ENCODE measurements at regions not wholly inside any gene's neighbourhood (a gene's known extent, or its start where the extent isn't known, plus 50 kb on each side); places are given as distances from the start of the nearest gene placed in this dataset.

DNA sequence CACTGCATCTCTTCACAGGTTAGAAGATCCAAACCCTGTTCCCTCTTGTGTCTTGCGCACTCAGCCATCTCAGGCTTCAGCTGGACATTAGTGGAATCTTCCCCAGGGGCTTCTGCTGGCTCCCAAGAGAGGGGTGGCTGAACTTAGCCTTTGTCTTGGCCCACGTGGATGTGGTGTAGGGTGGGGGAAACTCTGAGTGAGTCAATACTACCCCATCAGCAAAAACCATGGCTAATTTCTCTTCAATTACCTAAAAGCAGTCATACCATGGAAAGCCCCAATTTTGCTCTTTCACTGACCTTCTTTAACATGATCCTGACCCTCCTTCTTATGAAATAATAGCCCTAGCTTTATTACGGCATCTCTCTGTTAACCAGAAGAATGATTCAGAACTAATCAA is 72.5 kb upstream of the RAB3GAP2 start:
- no peak for TF ChIP-seq MIER2 (CRISPR knock-in tag; IDR thresholded peaks at IDR 0.05)
- TF ChIP-seq SRSF9 (IDR thresholded peaks at IDR 0.05; ENCODE audit: borderline replicate concordance, insufficient read depth, low read depth, low read length, poor library complexity, severe bottlenecking) = no peak
- TF ChIP-seq, protein P1, sequence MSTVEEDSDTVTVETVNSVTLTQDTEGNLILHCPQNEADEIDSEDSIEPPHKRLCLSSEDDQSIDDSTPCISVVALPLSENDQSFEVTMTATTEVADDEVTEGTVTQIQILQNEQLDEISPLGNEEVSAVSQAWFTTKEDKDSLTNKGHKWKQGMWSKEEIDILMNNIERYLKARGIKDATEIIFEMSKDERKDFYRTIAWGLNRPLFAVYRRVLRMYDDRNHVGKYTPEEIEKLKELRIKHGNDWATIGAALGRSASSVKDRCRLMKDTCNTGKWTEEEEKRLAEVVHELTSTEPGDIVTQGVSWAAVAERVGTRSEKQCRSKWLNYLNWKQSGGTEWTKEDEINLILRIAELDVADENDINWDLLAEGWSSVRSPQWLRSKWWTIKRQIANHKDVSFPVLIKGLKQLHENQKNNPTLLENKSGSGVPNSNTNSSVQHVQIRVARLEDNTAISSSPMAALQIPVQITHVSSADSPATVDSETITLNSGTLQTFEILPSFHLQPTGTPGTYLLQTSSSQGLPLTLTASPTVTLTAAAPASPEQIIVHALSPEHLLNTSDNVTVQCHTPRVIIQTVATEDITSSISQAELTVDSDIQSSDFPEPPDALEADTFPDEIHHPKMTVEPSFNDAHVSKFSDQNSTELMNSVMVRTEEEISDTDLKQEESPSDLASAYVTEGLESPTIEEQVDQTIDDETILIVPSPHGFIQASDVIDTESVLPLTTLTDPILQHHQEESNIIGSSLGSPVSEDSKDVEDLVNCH (CRISPR knock-in tag; IDR thresholded peaks at IDR 0.05) = no peak
- no peak for TF ChIP-seq MXI1 (IDR thresholded peaks at IDR 0.05; ENCODE audit: borderline replicate concordance, low read depth, low read length)
- TF ChIP-seq ZEB1 (IDR thresholded peaks at IDR 0.05; ENCODE audit: insufficient replicate concordance, low read depth) = no peak
